GM18508 (cell line): ENCODE measurements at regions not wholly inside any gene's neighbourhood (a gene's known extent, or its start where the extent isn't known, plus 50 kb on each side); places are given as distances from the start of the nearest gene placed in this dataset.

Experiments used
- ATAC-seq: cut with Tn5 transposase; IDR thresholded peaks from one replicate; pipeline ENCODE4 v1.9.1; 2021; ENCODE audit warnings: moderate number of reproducible peaks; ENCODE audit not compliant: insufficient read depth, unreplicated experiment

DNA sequence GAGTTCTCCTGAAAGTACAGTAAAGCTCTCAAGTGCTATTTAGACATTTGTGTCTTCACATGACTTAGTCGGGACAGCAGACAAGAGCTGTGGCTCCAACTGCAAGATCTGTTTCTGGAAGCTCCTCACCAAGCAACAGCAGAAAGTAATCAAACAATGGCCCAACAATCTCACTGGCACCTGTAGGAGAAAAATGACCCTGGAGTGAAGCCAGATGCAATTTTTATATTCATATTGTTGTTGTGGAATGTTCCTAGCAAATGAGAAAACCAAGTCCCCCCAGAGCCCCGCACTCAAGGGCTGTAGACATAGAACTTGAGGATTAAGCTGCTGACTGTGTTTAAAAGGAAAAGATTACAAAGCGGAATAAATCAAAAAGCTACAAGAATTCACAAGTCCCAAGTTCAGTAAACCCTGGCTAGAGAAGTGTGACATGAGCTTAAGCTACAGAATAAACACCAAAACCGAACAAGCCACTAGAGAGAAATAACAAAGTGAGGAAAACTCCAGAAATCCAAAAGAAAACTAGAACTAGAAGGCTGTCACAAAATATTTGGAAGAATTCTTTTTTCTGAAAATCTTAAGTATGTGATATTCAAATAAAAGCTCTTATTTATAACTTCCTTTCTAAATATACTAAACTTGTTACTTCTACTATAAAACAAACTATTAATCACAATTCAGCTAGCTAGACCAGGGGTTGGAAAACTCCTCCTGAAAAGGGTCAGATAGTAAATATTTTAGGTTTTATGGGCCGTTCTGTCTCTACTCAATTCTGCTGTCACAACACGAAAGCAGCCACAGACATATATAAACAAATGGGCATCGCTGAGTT lies 454.5 kb downstream of the SUCLA2 start:
- ATAC-seq = no peak

DNA sequence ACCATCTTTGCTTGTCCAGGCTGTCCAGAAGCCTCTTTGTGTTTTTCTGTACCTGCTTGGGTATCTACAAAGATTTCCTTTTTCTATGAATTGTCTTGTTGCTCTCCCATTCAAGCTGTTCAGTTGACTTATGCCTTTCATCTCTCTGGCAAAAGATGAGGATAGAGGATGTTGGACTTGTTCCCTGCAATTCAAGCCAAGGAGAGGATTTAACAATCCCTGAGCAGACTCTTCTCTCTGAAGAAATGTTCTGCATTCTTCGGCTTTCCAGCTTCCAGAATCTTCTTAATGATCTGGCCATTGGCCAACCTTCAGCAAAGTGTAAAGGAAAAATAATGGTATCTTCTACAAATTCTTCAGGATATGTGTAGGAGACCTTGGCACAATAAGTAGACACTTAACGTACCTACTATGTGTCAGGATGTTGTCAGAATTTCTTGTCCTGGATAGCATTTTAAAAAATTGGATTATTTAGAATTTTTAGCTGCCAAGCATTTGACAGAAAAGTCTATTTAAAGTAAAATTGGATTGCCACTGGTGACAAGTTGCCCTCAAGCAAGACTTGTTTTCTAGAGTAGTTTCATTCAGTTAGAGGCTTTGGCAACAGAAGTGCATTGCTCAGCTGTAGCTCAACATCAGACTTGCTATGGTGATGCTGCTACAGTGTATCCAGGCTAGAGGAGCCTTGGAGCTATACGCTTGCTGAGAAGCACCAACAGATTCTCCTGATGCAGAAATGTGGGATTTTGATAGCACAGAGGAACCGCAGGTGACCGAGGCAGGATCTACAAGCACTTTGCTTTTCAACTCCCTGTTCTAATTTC lies 455.7 kb downstream of the SUCLA2 start:
- ATAC-seq = no peak

DNA sequence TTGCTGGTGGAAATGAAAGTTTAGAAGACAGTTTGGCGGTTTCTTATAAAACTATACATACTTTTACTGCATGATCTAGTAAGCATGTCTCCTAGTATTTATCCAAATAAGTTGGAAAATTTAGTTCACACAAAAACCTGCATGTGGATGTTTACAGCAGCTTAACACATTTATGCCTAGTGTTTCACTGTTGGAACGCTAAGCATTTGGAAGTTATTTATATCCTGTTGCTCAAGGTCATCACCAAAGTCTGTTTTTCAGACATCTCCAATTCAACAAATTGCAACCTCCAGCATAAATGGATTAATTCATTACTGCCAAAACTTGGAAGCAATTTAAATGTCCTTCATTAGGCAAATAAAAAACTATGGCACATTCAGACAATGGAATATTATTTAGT lies 461.8 kb downstream of the SUCLA2 start:
- no peak for ATAC-seq

DNA sequence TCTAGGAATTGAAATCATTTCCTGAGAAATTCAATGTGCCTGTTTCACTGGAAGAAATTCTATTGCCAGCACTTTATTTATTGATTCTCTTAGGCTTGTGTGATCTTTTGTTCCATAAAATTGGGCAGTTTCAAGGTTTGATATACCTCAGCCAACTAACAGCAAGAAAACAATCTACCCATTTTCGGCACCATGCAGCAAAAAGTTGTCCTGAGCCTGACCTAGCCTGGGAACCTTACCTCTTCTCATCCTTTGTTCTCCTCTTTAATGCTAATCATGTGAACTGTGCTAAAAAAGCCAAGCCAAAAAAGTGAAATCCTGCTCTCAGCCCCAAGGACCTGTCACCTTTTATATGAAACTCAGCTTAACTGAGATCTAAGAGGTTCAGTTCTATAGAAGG lies 477.3 kb downstream of the SUCLA2 start:
- ATAC-seq = no peak

DNA sequence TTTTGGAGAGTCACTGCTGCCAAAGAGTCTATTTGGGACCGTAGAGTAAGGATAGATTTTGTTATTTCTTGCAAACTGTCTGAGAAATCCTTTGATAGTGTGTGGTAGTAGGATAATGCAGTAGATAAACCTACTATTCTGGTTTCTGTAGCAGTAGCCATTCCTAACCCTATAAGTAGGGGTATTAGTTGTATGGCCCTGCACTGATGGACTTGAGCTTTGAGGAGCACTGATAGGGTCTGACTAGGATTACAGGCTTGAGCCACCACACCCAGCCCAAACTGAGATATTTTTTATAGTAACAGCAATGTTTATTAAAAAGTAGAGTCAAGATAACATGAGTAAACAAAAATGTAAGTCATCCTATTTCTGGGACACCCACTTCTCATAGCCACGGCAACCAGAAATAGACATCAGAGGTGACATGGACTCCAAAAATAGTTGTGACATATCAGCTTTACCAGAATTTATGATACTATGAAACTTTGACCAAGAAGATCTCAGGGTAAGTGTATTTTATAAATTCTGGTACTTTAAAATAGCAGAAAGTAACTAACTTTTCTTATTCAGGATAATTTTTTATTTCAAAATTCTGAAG lies 479.1 kb downstream of the SUCLA2 start:
- no peak for ATAC-seq

DNA sequence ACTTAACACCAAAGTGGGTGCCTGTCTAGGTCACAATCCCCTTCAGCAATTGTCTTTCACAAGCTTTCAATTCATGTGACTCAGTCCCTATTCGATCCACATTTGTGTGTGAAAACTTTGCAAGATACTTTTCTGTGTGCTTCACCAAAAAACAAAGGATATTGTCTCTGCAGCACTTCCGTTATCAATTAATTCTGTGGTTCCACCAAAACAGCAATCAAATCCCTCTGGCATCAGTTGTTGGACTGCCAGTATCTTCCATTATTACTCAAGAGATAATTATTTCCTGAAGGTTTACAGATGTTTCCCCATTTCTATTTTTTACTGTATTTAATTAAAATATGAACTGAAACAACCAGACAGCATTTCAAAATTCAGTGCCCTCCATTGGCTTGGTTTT lies 481.4 kb downstream of the SUCLA2 start:
- no peak for ATAC-seq

DNA sequence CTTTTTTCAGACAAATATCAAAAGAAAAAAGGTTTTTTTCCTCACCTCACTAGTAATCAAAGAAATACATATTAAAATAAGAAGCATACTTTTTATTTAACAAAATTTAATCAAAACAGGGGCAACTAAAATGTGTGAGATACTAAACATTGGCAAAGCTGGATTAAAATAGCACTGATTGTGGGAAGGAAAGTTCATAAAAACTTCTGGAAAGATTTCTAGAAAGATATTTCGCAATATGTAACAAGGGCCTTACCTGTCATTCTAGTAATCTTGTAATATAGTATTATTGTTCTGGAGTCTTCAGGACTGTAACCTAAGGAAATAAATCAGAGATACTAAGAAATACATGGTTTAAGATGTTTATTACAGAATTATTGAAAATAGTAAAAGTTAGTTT lies 482.5 kb downstream of the SUCLA2 start:
- ATAC-seq = no peak

DNA sequence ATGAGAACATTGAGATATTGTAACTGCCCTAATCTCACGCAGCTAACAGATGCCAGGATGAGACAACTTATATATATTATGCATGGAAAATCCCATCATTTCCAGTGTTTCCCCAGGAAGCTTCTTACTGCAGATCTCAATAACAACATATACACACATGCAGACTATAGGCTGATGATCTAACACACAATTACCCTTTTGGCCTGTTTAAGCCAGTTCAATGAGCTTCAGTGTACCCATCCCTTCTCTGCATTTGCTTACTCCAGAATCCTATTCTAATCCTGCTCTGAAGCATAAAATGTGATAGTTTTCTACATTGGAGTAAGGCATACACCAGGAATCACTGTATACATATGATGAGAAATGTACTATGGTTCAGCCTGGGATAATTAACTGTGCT lies 489.4 kb downstream of the SUCLA2 start:
- no peak for ATAC-seq

DNA sequence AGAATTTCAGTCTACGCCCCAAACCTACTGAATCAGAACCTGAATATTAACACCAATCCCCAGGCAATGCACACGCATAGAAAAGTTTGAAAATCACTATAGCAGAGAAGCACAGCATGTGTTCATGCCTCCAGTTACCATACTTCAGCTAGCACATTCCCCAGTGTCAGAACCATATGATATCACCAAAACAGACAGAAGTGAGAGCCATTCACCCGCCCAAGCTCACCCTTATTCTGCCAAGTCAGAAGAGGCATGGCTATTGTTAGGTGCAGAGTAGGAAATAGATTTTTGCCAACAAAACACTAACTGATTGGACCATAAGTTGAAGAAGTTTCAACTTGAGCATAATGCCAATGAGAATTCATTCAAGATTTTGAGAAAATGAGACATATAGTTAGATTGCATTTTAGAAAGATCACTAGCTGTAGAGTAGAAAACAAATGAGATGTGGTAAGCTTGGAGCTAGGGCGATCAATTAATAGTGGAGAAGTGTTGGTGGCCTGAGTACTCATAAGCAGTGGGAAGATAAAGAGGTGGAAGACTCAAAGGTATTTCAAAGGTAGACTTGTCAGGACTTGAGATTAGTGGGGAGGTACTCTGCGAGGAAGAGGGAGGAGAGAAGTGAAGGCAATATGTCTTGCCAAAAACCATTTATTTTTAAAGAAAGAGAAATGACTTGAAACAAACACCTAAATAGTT lies 492.4 kb downstream of the SUCLA2 start:
- no peak for ATAC-seq

DNA sequence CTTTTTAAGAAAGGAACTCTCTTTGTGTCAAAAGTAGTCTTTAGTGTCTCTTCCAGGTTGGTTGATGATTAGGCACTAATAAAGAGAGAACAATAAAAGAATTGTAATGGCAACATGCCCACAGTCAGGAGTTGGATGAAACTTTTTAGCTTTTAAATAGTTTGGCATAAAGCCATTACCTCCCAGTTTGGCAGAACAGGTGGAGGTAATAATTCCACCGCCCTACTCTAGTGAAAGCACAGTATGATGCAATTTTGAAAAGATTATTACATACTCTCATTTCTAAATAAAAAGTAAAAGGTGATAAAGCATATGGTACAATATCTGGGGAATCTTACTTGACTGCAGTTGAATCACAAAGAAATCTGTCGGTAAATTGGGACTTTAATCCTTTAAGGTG lies 497.6 kb downstream of the SUCLA2 start:
- ATAC-seq = no peak

DNA sequence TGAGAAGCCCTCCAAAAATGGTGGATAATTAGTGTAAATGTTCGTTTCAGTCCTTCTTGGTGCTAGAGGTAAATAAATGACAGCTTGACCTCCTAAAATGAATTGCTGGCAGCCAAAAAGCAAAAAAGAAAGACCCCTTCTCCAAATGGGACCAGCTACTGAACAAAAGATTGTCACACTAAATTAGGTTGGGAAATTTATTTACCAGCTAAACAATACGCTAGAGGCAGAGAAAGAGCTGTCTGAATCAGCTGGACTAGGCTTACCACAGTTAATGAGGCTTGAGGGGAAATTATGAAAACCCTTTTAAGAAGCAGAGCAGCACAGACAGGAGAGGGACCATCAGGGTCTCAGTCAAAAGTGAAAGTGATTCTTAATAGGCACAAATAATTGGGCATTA lies 498.9 kb downstream of the SUCLA2 start:
- ATAC-seq = no peak

DNA sequence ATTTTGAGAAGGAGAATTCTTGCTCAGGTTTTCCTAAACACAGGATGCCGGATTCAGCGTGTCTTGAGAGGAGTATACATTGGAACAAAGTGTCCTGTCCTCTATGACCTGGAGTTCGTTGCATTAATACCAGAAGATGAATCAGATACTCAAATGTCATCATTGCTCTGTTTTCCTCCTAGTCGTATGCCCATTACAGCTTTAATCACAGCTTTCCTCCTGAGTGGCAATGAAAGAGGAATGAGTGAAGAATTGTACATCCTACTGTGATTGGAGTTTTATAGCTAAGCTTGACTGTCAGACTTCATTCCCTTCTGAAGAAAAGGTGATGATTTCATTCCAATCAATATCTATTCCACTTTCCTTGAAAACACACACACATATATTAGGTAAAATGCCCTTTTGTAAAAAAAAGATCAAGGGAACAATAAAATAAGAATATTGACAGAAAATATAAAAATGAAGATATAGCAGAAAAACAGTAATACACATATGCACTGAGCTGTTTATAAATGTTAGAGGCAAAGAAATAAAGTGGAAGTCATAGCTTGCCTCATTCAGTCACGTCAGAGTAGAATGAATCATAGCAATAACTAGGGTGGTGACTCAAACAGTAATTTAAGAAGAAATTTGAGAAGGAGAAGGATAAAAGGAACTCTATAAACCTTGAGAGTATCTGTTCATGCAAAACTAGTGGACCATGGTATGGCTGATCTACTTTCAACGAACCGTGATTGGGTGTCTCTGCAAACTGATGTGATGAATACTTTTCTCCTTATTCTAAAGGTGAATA lies 501.5 kb downstream of the SUCLA2 start:
- no peak for ATAC-seq

DNA sequence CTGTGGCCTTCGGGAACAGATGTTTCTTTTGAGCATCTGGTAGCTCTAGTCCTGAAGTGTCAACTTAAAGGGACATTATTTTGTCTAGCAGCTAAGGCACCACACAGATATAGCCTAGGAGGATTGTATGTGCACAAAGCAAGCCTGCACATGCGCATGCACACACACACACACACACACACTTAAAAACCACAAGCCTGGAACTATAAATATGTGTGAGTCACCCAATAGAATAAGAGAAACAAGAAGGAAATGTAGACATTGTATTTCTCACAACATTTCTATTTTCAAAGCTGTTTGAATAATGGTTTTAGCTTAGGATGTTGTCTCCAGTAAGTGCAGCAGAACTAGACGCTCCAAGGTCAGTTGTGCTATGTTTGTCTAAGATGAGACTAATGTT lies 516.5 kb downstream of the SUCLA2 start:
- ATAC-seq = no peak

DNA sequence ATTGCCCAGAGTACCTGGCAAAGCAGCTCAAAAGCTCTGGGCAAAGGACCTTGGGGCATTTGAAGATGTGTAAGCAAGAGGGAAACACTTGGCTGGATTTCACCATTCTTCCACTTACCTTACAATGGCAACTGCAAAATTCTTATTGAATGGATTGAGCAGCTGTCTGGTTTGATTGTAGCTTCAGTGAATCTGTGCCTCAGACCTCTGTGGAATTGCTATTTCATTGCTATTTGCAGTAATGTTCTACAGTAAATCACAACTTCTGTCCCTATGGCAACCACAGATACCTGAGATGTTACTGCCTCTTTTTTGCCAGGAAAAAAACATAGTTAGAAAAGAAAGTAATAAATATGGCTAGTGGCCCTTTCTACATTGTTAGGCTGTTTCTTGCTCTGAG lies 519.5 kb downstream of the SUCLA2 start:
- no peak for ATAC-seq

DNA sequence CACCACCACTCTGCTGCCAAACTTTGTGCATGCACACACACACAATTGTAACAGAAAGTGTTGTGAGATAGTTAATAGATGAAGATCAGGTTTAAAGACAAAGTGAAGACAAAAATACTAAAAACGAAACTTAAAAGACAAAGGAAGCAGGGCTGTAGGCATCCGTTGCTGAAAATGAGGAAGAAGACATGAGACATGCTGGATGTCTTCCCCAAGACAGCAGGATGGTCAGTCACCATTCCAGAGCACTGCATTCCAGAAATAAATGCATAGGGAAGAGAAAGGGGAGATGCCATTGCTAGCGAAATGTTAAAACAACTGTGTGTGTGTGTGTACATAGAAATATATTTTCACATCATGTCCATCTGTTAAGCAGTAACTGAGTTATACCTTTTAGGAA lies 520.1 kb downstream of the SUCLA2 start:
- no peak for ATAC-seq

DNA sequence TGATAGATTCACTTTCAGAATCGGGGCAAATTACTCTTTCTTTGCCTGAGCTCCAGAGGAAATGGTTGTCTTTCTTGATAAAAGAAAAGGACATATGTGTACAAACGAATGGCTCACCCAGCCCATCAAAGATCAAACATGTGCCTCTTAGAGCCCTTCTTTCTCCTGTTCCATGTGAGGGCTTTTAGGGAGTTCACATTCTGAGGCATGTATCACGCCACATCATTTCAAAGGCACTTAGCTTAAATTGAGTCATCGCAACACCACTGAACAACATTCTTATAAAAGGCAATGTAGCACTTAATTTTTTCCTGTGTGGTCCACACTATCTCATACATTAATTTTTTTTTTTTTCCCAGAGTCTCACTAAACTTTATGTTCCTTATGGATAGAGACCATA lies 521.0 kb downstream of the SUCLA2 start:
- no peak for ATAC-seq

DNA sequence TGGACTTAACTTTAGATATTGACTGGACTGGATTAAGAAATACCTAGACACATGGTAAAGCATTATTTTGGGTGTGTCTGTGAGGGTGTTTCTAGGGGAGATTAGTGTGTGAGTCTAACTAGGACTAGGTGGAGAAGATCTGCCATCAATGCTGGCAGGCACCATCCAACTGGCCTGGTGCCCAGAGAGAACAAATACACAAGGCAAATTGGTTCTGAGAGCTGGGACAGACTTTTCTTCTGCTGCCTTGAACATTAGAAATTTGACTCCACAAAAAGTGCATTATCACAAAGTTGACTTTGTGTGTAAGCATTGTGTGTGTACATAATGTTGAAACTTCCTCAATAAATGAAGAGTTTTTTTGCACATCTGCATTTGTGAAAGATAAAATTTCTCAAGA lies 522.1 kb downstream of the SUCLA2 start:
- no peak for ATAC-seq

DNA sequence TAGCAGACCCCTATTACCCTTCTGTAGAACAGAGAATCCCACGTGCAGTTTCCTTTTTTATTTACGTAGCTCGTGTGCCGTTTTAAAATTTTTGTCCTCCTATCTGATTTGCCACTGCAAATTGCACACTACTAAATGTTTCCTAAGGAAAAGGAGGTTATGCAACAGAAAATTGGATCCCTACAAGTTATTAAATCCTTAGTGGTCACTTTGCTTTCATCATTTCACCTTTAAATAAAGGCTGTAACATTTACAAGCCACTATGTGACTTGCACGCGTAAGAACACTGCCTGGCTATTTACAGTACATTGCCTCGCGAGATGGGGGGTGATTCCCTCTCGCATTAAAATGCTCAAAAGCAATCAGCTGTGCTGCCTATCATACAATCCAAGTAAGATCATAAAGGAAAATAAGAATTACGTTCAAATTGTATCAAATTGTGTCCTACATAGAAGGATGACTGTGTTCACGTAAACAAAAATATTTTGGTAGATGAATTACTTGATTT lies 525.6 kb downstream of the SUCLA2 start:
- ATAC-seq = no peak

DNA sequence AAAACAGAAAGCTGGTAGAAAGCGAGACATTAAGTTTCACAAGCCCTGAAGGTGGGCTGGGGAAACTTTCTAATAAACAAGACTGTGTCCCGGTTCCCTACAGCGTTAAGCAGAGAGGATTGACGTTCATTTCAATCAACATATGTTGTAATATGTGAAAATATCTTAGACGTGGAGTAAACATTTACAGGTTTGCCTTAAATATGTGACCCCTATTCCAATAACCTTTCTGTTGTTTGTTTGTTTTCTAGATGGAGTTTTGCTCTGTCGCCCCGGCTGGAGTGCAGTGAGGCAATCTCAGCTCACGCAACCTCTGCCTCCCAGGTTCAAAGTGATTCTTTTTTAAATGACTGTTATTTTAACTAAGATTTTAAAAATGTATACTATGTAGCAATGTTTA lies 526.2 kb downstream of the SUCLA2 start:
- ATAC-seq = no peak

DNA sequence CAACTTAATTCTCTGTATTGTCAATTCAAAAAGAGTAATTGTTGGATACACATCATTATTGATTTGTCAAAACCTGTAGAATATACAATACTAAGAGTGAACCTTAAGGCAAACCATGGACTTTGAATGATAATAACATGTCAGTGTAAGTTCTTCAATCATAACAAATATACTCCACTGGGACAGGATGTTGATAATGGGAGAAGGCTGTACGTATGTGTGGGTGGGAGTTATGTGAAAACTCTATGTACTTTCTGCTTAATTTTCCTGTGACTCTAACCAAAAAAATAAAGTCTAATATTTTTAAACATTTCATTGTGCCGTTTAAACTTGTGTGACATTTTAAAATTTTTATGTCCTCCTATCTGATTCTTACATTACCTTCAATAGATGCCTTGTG lies 526.7 kb downstream of the SUCLA2 start:
- no peak for ATAC-seq
